ENCODE measurements at regions not wholly inside any gene's neighbourhood (a gene's known extent, or its start where the extent isn't known, plus 50 kb on each side); places are given as distances from the start of the nearest gene placed in this dataset.

- no peak for ATAC-seq
Observed at GRCh38 chr5:114648940-114649339, 287.1 kb downstream of the KCNN2 start.

- no peak for ATAC-seq
Observed at GRCh38 chr5:114644576-114644975, 282.7 kb downstream of the KCNN2 start.

GRCh38 chr5:114636271-114636670 is 274.4 kb downstream of the KCNN2 start:
- no peak for ATAC-seq

- ATAC-seq = no peak
Observed at GRCh38 chr5:114634967-114635901, 273.4 kb downstream of the KCNN2 start.

- no peak for ATAC-seq
Observed at GRCh38 chr5:114634517-114634916, 272.6 kb downstream of the KCNN2 start.

GRCh38 chr5:114612406-114612805 is 250.5 kb downstream of the KCNN2 start:
- no peak for ATAC-seq

- no peak for ATAC-seq
Observed at GRCh38 chr5:114581136-114581535, 219.3 kb downstream of the KCNN2 start.

GRCh38 chr5:114565871-114566270 is 204.0 kb downstream of the KCNN2 start:
- ATAC-seq = no peak

- ATAC-seq = no peak
Observed at GRCh38 chr5:114565139-114565538, 203.3 kb downstream of the KCNN2 start.

- ATAC-seq = no peak
Observed at GRCh38 chr5:114561415-114561814, 199.5 kb downstream of the KCNN2 start.

Data from esophagus mucosa (tissue), 1 donor.